Neuronal stem cell (in vitro differentiated cells): ENCODE measurements at regions not wholly inside any gene's neighbourhood (a gene's known extent, or its start where the extent isn't known, plus 50 kb on each side); places are given as distances from the start of the nearest gene placed in this dataset.

Experiments used
- DNase-seq: peaks from one replicate; pipeline ENCODE4 v3.0.0-alpha.2; 2013; ENCODE audit warnings: low spot score
- H2AFZ ChIP-seq: one replicate; pipeline ENCODE4 v1.6.1; 2013; ENCODE audit warnings: mild to moderate bottlenecking, low read length, inconsistent platforms
- H2AK5ac ChIP-seq: 2 replicates; pipeline ENCODE4 v1.6.1; 2013; ENCODE audit warnings: low read depth, mild to moderate bottlenecking, inconsistent platforms, low read length, moderate library complexity, mixed read lengths
- H2BK120ac ChIP-seq: 2 replicates; pipeline ENCODE4 v1.6.1; 2013; ENCODE audit warnings: low read depth, mild to moderate bottlenecking, inconsistent platforms, low read length, moderate library complexity, mixed read lengths
- H2BK12ac ChIP-seq: one replicate; pipeline ENCODE4 v1.6.1; 2013; ENCODE audit warnings: low read length, inconsistent platforms
- H2BK15ac ChIP-seq: 2 replicates; pipeline ENCODE4 v1.6.1; 2013; ENCODE audit warnings: mild to moderate bottlenecking, low read length, inconsistent platforms, mixed read lengths
- H2BK5ac ChIP-seq: one replicate; pipeline ENCODE4 v1.6.1; 2013; ENCODE audit warnings: inconsistent platforms, mild to moderate bottlenecking, low read length, moderate library complexity
- H3K14ac ChIP-seq: one replicate; pipeline ENCODE4 v1.6.1; 2013; ENCODE audit warnings: low read length, inconsistent platforms
- H3K18ac ChIP-seq: 2 replicates; pipeline ENCODE4 v1.6.1; 2013; ENCODE audit warnings: low read length, inconsistent platforms
- H3K23ac ChIP-seq: 2 replicates; pipeline ENCODE4 v1.6.1; 2013; ENCODE audit warnings: low read depth, mild to moderate bottlenecking, mixed read lengths, low read length, inconsistent platforms; ENCODE audit not compliant: poor library complexity
- H3K27ac ChIP-seq: replicated peaks from 3 replicates; pipeline ENCODE4 v1.5.1; 2013; ENCODE audit warnings: low read length, inconsistent platforms
- H3K27me3 ChIP-seq, 3 experiments: 2 replicates each; pipeline ENCODE4 v1.6.1; 2013; ENCODE audit warnings: low read length in 3 of 3, mild to moderate bottlenecking in 2 of 3, inconsistent platforms in 1 of 3, low read depth in 1 of 3, mixed read lengths in 1 of 3, moderate library complexity in 1 of 3; ENCODE audit not compliant: control insufficient read depth in 3 of 3, insufficient read depth in 3 of 3
- H3K36me3 ChIP-seq, 2 donors: replicated peaks in 1 of 2; 2 replicates each; pipeline ENCODE4 v1.6.1; 2013; ENCODE audit warnings: low read length in 2 of 2; ENCODE audit not compliant: control insufficient read depth in 2 of 2, insufficient read depth in 2 of 2
- H3K4ac ChIP-seq: 2 replicates; pipeline ENCODE4 v1.6.1; 2013; ENCODE audit warnings: inconsistent platforms, mild to moderate bottlenecking, low read length, moderate library complexity
- H3K4me1 ChIP-seq, 2 donors: 1 replicate in 1 of 2; 2 replicates in 1 of 2; pipeline ENCODE4 v1.6.1; 2013; ENCODE audit warnings: low read length in 2 of 2, low read depth in 1 of 2; ENCODE audit not compliant: control insufficient read depth in 2 of 2, insufficient read depth in 1 of 2
- H3K4me2 ChIP-seq: one replicate; pipeline ENCODE4 v1.6.1; 2013; ENCODE audit warnings: mild to moderate bottlenecking, low read length, inconsistent platforms; ENCODE audit not compliant: insufficient read depth, poor library complexity, severe bottlenecking
- H3K4me3 ChIP-seq, 2 donors: 2 replicates each; pipeline ENCODE4 v1.5.1; 2013; ENCODE audit warnings: low read length in 2 of 2, mild to moderate bottlenecking in 2 of 2, inconsistent platforms in 1 of 2, moderate library complexity in 1 of 2
- H3K79me1 ChIP-seq: one replicate; pipeline ENCODE4 v1.6.1; 2013; ENCODE audit warnings: low read depth, mild to moderate bottlenecking, inconsistent platforms, low read length, moderate library complexity
- H3K9ac ChIP-seq: one replicate; pipeline ENCODE4 v1.6.1; 2013; ENCODE audit warnings: mild to moderate bottlenecking, low read depth, low read length, inconsistent platforms; ENCODE audit not compliant: poor library complexity
- H3K9me3 ChIP-seq, 2 donors: replicated peaks in 1 of 2; 2 replicates each; pipeline versions ENCODE3 to v1.6.1; 2013; ENCODE audit warnings: low read length in 2 of 2, mild to moderate bottlenecking in 2 of 2, inconsistent platforms in 1 of 2, low read depth in 1 of 2, mixed read lengths in 1 of 2, moderate library complexity in 1 of 2; ENCODE audit not compliant: control insufficient read depth in 2 of 2, insufficient read depth in 1 of 2
- H4K8ac ChIP-seq: one replicate; pipeline ENCODE4 v1.6.1; 2013; ENCODE audit warnings: low read depth, mild to moderate bottlenecking, inconsistent platforms, low read length, moderate library complexity
- H4K91ac ChIP-seq: one replicate; pipeline ENCODE4 v1.6.1; 2013; ENCODE audit warnings: low read length, low read depth, mild to moderate bottlenecking, inconsistent platforms; ENCODE audit not compliant: poor library complexity
- WGBS, 2 donors: extraction: QIAGEN DNeasy Blood & Tissue Kit; methylation state at CpG; one replicate each; pipeline ENCODE4 v1.1.7; 2013; ENCODE audit warnings: missing lambda C conversion rate in 2 of 2, mixed read lengths in 1 of 2; ENCODE audit not compliant: insufficient read length in 2 of 2, insufficient replicate concordance in 1 of 2; ENCODE audit errors: extremely low coverage in 2 of 2; 5-methylcytosine and 5-hydroxymethylcytosine counted together

GRCh38 chr14:101616202-101616601 lies 54.9 kb downstream of the DIO3 start:
- Histone ChIP-seq H2BK120ac (no peak overlapping the region), H3K79me1 (no peaks in the 10 kb centered on the region), H2AK5ac (no peak overlapping the region), H3K36me3 (no peaks in the 10 kb centered on the region), H3K9ac (no peak overlapping the region), H2BK15ac (no peak overlapping the region), H3K4me2 (no peak overlapping the region), H3K27me3 (peaks cover 0 to 12% (median 0%) of the 10 kb centered on the region in 3 experiments), H3K4me3 (no peak overlapping the region), H3K4ac (no peak overlapping the region), H3K18ac (no peak overlapping the region), H3K23ac (no peak overlapping the region), H2BK5ac (no peak overlapping the region), H3K9me3 (no peaks in the 10 kb centered on the region), H2AFZ (no peak overlapping the region), H3K4me1 (peaks cover 0 to 3% of the 10 kb centered on the region in 2 donors), H3K27ac (no peak overlapping the region), H2BK12ac (no peak overlapping the region), H4K91ac (no peak overlapping the region), H4K8ac (no peak overlapping the region), H3K14ac (no peak overlapping the region)
- no peak for DNase-seq
- WGBS, 2 donors = no CpG with 5 or more reads among the region's 2 CpGs

DNA sequence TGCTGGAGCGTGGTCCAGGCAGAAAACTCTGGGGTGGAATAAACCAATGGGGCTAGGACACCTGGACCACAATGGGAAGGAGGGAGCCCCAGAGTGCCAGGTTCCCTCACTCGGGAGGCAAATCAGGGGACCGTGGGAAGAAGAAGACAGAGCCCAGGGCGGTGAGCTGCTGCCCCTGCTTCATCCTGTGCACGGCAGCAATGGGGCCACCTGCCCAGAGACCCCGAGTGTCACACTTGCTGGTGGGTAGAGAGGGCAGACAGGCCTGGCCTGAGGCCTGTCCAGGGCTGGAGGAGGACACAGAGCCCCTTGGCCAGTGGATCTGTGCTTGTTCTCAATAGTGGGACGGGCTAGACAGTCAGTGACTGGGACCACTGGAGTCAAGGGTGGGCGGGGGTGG lies 58.2 kb downstream of the DIO3 start:
- Histone ChIP-seq H3K18ac (peak overlapping the region; percentile 85), H3K27me3 (peaks cover 0 to 5% (median 0%) of the 10 kb centered on the region in 3 experiments), H3K4me2 (no peak overlapping the region), H2BK120ac (no peak overlapping the region), H3K4ac (peak overlapping the region; percentile 10), H2BK12ac (peak overlapping the region; percentile 58), H3K79me1 (no peaks in the 10 kb centered on the region), H3K27ac (no peak overlapping the region), H3K4me3 (no peak overlapping the region), H2AK5ac (peak overlapping the region; percentile 68), H3K23ac (peak overlapping the region; percentile 55), H3K9me3 (no peaks in the 10 kb centered on the region), H2BK15ac (peak overlapping the region; percentile 81), H3K4me1 (peaks cover 11 to 12% of the 10 kb centered on the region in 2 donors), H4K8ac (no peak overlapping the region), H4K91ac (no peak overlapping the region), H3K36me3 (no peaks in the 10 kb centered on the region), H2AFZ (no peak overlapping the region), H3K9ac (no peak overlapping the region), H3K14ac (no peak overlapping the region), H2BK5ac (peak overlapping the region; percentile 22)
- no CpG with 5 or more reads among the region's 8 CpGs for WGBS, 2 donors
- DNase-seq = no peak

DNA sequence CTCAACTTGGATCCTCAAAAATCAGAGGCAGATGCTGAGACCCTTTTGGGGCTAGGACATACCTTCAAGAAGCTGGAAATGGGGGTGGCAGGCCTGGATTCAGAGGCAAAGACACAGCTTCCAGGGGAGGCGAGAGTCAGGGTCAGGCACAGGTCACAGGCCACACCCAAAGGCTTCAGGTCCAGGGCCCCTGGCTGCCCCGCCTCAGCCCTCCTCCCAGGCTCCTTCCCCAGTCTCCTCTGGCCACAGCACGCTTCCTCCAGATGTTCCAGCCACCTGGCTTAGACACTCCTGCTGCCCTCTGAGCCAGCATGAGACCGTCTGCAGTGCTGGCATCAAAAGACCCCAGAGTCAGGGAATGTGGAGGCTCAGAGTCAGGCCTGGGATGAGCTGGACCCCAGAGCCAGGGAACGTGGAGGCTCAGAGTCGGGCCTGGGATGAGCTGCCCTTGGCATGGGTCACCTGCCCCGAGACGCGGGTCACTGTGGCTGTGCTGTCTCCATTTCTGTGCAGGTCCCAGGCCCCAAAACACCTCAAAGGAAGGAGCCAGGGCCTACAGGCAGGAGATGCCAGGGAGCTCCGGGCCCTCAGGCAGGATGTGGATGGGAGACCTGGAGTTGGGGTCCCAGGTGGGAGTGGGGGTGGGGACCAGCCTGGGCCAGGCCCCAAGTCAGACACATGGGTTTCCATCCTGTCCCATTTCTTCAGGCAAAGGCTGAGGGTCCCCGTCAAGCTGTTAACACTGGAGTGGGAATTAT lies 58.9 kb downstream of the DIO3 start:
- Histone ChIP-seq H3K27me3 (peaks cover 0 to 4% (median 0%) of the 10 kb centered on the region in 3 experiments), H3K4ac (no peak overlapping the region), H3K4me3 (no peak overlapping the region), H3K23ac (peak overlapping the region; percentile 47), H3K4me1 (peaks cover 16 to 17% of the 10 kb centered on the region in 2 donors), H2BK12ac (peak overlapping the region; percentile 46), H2BK15ac (peak overlapping the region; percentile 92), H2BK5ac (peak overlapping the region; percentile 22), H2BK120ac (peak overlapping the region; percentile 83), H3K9me3 (no peaks in the 10 kb centered on the region), H2AK5ac (peak overlapping the region; percentile 94), H3K14ac (peak overlapping the region; percentile 89), H3K18ac (peak overlapping the region; percentile 83), H3K79me1 (no peaks in the 10 kb centered on the region), H4K91ac (no peak overlapping the region), H3K27ac (no peak overlapping the region), H2AFZ (peak overlapping the region; percentile 29), H3K36me3 (no peaks in the 10 kb centered on the region), H4K8ac (no peak overlapping the region), H3K9ac (no peak overlapping the region), H3K4me2 (no peak overlapping the region)
- WGBS, 2 donors = no CpG with 5 or more reads among the region's 11 CpGs
- DNase-seq = no peak
